Stimulated activated CD8-positive, alpha-beta memory T cell treated with anti-CD3 and anti-CD28 coated beads, Interleukin-2, amount 100 ng/mL, for 48 hours (primary cell): ENCODE measurements at regions not wholly inside any gene's neighbourhood (a gene's known extent, or its start where the extent isn't known, plus 50 kb on each side); places are given as distances from the start of the nearest gene placed in this dataset.
"Not testable (repeated sequence)": the region's sequence is repeated elsewhere in the genome, so short reads cannot be mapped to it uniquely, and the experiment has no call there.

Experiments
- DNase-seq, 2 donors: peaks; one replicate each; pipeline ENCODE4 v3.0.0-alpha.2; 2020; ENCODE audit warnings: low read depth in 2 of 2

- DNase-seq: not testable (repeated sequence)
These were observed 260.2 kb downstream of the CEMIP2 start for GRCh38 chr9:71508141-71508540.

- no peak for DNase-seq
These were observed 261.5 kb downstream of the CEMIP2 start for GRCh38 chr9:71506821-71507220.

GRCh38 chr9:71504636-71505035 lies 263.7 kb downstream of the CEMIP2 start:
- no peak for DNase-seq

- no peak for DNase-seq
These were observed 269.6 kb downstream of the CEMIP2 start for GRCh38 chr9:71498691-71499090.

GRCh38 chr9:71490810-71491209 lies 277.5 kb downstream of the CEMIP2 start:
- no peak for DNase-seq

GRCh38 chr9:71487061-71487460 lies 281.3 kb downstream of the CEMIP2 start:
- no peak for DNase-seq

GRCh38 chr9:71485326-71485725 lies 283.0 kb downstream of the CEMIP2 start:
- DNase-seq: no peak

GRCh38 chr9:71483436-71483835 lies 284.9 kb downstream of the CEMIP2 start:
- no peak for DNase-seq

GRCh38 chr9:71479621-71480020 lies 288.7 kb downstream of the CEMIP2 start:
- no peak for DNase-seq

GRCh38 chr9:71472400-71472799 lies 295.9 kb downstream of the CEMIP2 start:
- DNase-seq: no peak

GRCh38 chr9:71465392-71465791 lies 302.9 kb downstream of the CEMIP2 start:
- DNase-seq: no peak

- no peak for DNase-seq
These were observed 309.2 kb downstream of the CEMIP2 start for GRCh38 chr9:71459082-71459481.

GRCh38 chr9:71446473-71447411 lies 321.6 kb downstream of the CEMIP2 start:
- DNase-seq: peak; percentile 15 to 18

- no peak for DNase-seq
These were observed 322.2 kb downstream of the CEMIP2 start for GRCh38 chr9:71446106-71446472.

- DNase-seq: no peak
These were observed 321.5 kb upstream of the TRPM3 start for GRCh38 chr9:71442937-71443336.

- DNase-seq: no peak
These were observed 319.8 kb upstream of the TRPM3 start for GRCh38 chr9:71441266-71441665.

GRCh38 chr9:71431931-71432330 lies 310.5 kb upstream of the TRPM3 start:
- DNase-seq: no peak

GRCh38 chr9:71407341-71407740 lies 285.9 kb upstream of the TRPM3 start:
- DNase-seq: not testable (repeated sequence)

GRCh38 chr9:71403106-71403505 lies 281.7 kb upstream of the TRPM3 start:
- no peak for DNase-seq

GRCh38 chr9:71393005-71393404 lies 271.6 kb upstream of the TRPM3 start:
- no peak for DNase-seq

- DNase-seq: no peak
These were observed 262.9 kb upstream of the TRPM3 start for GRCh38 chr9:71384343-71384742.

GRCh38 chr9:71383308-71383940 lies 262.0 kb upstream of the TRPM3 start:
- no peak for DNase-seq

- no peak for DNase-seq
These were observed 246.7 kb upstream of the TRPM3 start for GRCh38 chr9:71368157-71368556.
